Endothelial cell of umbilical vein (primary cell): ENCODE measurements at regions not wholly inside any gene's neighbourhood (a gene's known extent, or its start where the extent isn't known, plus 50 kb on each side); places are given as distances from the start of the nearest gene placed in this dataset.

ENCODE experiments used
- BruUV-seq: library from RNA; stranded (reverse); fragments of 400-500 nt; replicated peaks from 2 replicates; lab custom pipeline; 2021; lab: Mats Ljungman, UMichigan
- CTCF ChIA-PET: fragments of 300-600, 350-600 bp; sonication (Branson Sonifier 250); formaldehyde crosslinking; loops from one replicate; lab custom pipeline; 2021; ENCODE audit warnings: antibody characterized with exemption, inconsistent platforms; lab: Charles Lee
- POLR2A ChIA-PET: fragments of 300-600, 350-600 bp; sonication (Branson Sonifier 250); formaldehyde crosslinking; loops from one replicate; lab custom pipeline; 2021; ENCODE audit warnings: antibody characterized with exemption, inconsistent platforms; lab: Charles Lee
- DNase-seq: peaks from one replicate; pipeline ENCODE4 v3.0.0-alpha.2; 2011; ENCODE audit warnings: low read depth, low spot score
- FAIRE-seq: peaks from 2 replicates; lab custom pipeline; 2011; peaks lifted over from hg19 to GRCh38; lab: Jason Lieb, UNC
- H2AFZ ChIP-seq: 2 replicates; pipeline ENCODE4 v1.6.0; 2012; ENCODE audit warnings: low read depth, low read length, control low read depth, inconsistent platforms
- H3K27ac ChIP-seq: 2 replicates; pipeline ENCODE4 v1.5.1; 2011; ENCODE audit warnings: low read depth, mild to moderate bottlenecking, control low read depth, low read length, moderate library complexity; ENCODE audit not compliant: insufficient read depth
- H3K27me3 ChIP-seq, 2 experiments: 2 replicates each; pipeline versions ENCODE4 v1.6.0 to v1.6.1; 2011; ENCODE audit warnings: low read length in 2 of 2, mixed read lengths in 1 of 2; ENCODE audit not compliant: control insufficient read depth in 2 of 2, insufficient read depth in 2 of 2
- H3K36me3 ChIP-seq, 2 experiments: 2 replicates in 1 of 2; 3 replicates in 1 of 2; pipeline ENCODE4 v1.5.1; 2011; ENCODE audit warnings: low read length in 2 of 2, mild to moderate bottlenecking in 1 of 2, moderate library complexity in 1 of 2; ENCODE audit not compliant: control insufficient read depth in 2 of 2, insufficient read depth in 2 of 2; ENCODE audit errors: extremely low read depth in 1 of 2
- H3K4me1 ChIP-seq: 3 replicates; pipeline ENCODE4 v1.5.1; 2011; ENCODE audit warnings: mild to moderate bottlenecking, low read length; ENCODE audit not compliant: control insufficient read depth, insufficient read depth; ENCODE audit errors: extremely low read depth
- H3K4me2 ChIP-seq: 2 replicates; pipeline ENCODE4 v1.6.1; 2011; ENCODE audit warnings: low read length, control low read depth, mixed read lengths; ENCODE audit not compliant: insufficient read depth
- H3K4me3 ChIP-seq, 3 experiments: fragments of 200-600 bp in 1 of 3; sonication (generic), shearing (Covaris generic) in 1 of 3; replicated peaks in 1 of 3; 2 replicates each; pipeline ENCODE4 v1.5.1; 2011 to 2016; ENCODE audit warnings: control low read depth in 3 of 3, low read length in 3 of 3, mild to moderate bottlenecking in 2 of 3, inconsistent platforms in 1 of 3, low read depth in 1 of 3, moderate library complexity in 1 of 3; ENCODE audit not compliant: insufficient read depth in 1 of 3
- H3K79me2 ChIP-seq: 2 replicates; pipeline ENCODE4 v1.6.0; 2012; ENCODE audit warnings: low read length, inconsistent platforms; ENCODE audit not compliant: control insufficient read depth, insufficient read depth
- H3K9ac ChIP-seq: replicated peaks from 2 replicates; pipeline ENCODE3; 2011; ENCODE audit warnings: low read length, control low read depth; ENCODE audit not compliant: insufficient read depth; ENCODE audit errors: extremely low read depth
- H3K9me1 ChIP-seq: replicated peaks from 3 replicates; pipeline ENCODE4 v1.6.0; 2011; ENCODE audit warnings: mild to moderate bottlenecking, low read length; ENCODE audit not compliant: control insufficient read depth, insufficient read depth; ENCODE audit errors: extremely low read depth
- H3K9me3 ChIP-seq: replicated peaks from 2 replicates; pipeline ENCODE4 v1.5.1; 2012; ENCODE audit warnings: low read length, inconsistent platforms; ENCODE audit not compliant: control insufficient read depth, insufficient read depth
- H4K20me1 ChIP-seq: replicated peaks from 2 replicates; pipeline ENCODE3; 2011; ENCODE audit warnings: mild to moderate bottlenecking, low read length; ENCODE audit not compliant: control insufficient read depth, insufficient read depth; ENCODE audit errors: extremely low read depth
- CTCF ChIP-seq, 2 donors: IDR thresholded peaks; 1 replicate in 1 of 2; 2 replicates in 1 of 2; pipeline ENCODE4 v1.5.1; 2011; ENCODE audit warnings: low read length in 2 of 2, mild to moderate bottlenecking in 2 of 2, moderate library complexity in 2 of 2, control low read depth in 1 of 2, inconsistent platforms in 1 of 2, low read depth in 1 of 2; ENCODE audit not compliant: insufficient read depth in 1 of 2; ENCODE audit errors: extremely low read depth in 1 of 2
- EZH2 ChIP-seq: IDR thresholded peaks from 2 replicates; pipeline ENCODE4 v1.6.1; 2012; ENCODE audit warnings: borderline replicate concordance, low read depth, mild to moderate bottlenecking, moderate library complexity, low read length, inconsistent platforms; ENCODE audit not compliant: severe bottlenecking
- FOS ChIP-seq: IDR thresholded peaks from 2 replicates; pipeline ENCODE4 v1.6.1; 2011; ENCODE audit warnings: mild to moderate bottlenecking, low read length, moderate library complexity, borderline replicate concordance; ENCODE audit not compliant: insufficient read depth
- JUN ChIP-seq: IDR thresholded peaks from 2 replicates; pipeline ENCODE4 v1.6.1; 2011; ENCODE audit warnings: borderline replicate concordance, low read depth; ENCODE audit not compliant: insufficient read length, insufficient read depth
- POLR2A ChIP-seq: IDR thresholded peaks from 2 replicates; pipeline ENCODE4 v1.6.1; 2012; ENCODE audit warnings: low read depth, mild to moderate bottlenecking, control low read depth, low read length
- POLR2AphosphoS5 ChIP-seq: IDR thresholded peaks from 2 replicates; pipeline ENCODE4 v1.6.1; 2012; ENCODE audit warnings: low read depth, mild to moderate bottlenecking, control low read depth, low read length, moderate library complexity; ENCODE audit not compliant: insufficient read depth
- dilution Hi-C: fragments of 300-500 bp; cut with MboI; formaldehyde crosslinking; loops from one replicate; pipeline ENCODE4 v1.15.0; 2019; ENCODE audit warnings: low sequenced_read_pairs; ENCODE audit not compliant: extremely low pct_ligation_motif_present
- intact Hi-C: fragments of 100-400 bp; cut with micrococcal nuclease; formaldehyde crosslinking; loops from one replicate; pipeline ENCODE4 v1.10.0; 2022

DNA sequence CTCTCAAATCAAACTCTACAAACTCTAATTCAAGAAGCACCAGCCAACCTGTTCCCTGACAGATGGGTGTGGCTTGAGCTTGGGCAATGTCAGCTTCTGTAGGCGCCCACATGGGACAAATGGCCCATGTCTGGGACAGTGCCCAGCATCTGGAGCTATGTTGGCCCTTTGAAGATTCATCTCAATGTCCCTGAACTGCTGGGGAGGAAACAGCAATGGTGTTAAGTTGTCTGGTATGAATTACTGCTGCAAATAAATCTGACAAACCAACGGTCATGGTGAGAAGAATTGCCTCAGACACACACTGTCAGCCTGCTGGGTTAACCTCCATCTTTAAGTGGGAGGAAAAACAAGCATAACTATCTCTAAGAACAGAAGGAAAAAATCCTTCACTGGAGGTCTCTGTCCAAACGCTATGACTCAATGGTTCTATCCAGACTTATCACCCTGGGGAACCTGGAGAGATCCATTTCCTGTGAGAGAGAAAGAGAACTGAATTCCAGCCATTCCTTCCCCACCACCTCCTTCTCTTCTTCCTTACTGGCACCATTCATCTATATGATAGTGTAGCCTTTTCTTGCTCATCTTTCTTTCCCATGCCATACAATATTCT, 274.9 kb downstream of the CDH26 start:
- intact Hi-C loops = no loop called here
- no TSS peak for BruUV-seq
- no peak for FAIRE-seq
- no peaks in the 10 kb centered on the region for H3K4me1 ChIP-seq
- no peak overlapping the region for H2AFZ ChIP-seq
- ChIA-PET POLR2A (no interaction called here), CTCF (no interaction called here)
- H4K20me1 ChIP-seq = no peaks in the 10 kb centered on the region
- H3K4me3 ChIP-seq = no peak overlapping the region
- TF ChIP-seq POLR2AphosphoS5 = no peak
- TF ChIP-seq CTCF (IDR thresholded peaks at IDR 0.05; ENCODE audit: extremely low read depth in 1 of 2, insufficient read depth in 1 of 2, low read depth in 1 of 2, low read length in 2 of 2) = no peak
- no peak for TF ChIP-seq JUN
- no peak for TF ChIP-seq FOS
- TF ChIP-seq POLR2A = no peak
- TF ChIP-seq EZH2 = no peak
- H3K4me2 ChIP-seq = no peak overlapping the region
- H3K36me3 ChIP-seq = no peaks in the 10 kb centered on the region
- H3K9ac ChIP-seq = no peak overlapping the region
- H3K9me3 ChIP-seq = peaks cover 7% of the 10 kb centered on the region
- no peaks in the 10 kb centered on the region for H3K9me1 ChIP-seq
- no peaks in the 10 kb centered on the region for H3K79me2 ChIP-seq
- H3K27me3 ChIP-seq = no peaks in the 10 kb centered on the region
- dilution Hi-C loops = no loop called here
- no peak for DNase-seq
- H3K27ac ChIP-seq = no peak overlapping the region
